GM21367 (cell line): ENCODE measurements at regions not wholly inside any gene's neighbourhood (a gene's known extent, or its start where the extent isn't known, plus 50 kb on each side); places are given as distances from the start of the nearest gene placed in this dataset.
"Not testable (repeated sequence)": the region's sequence is repeated elsewhere in the genome, so short reads cannot be mapped to it uniquely, and the experiment has no call there.

Experiments
- ATAC-seq: cut with Tn5 transposase; IDR thresholded peaks from one replicate; pipeline ENCODE4 v1.9.1; 2021; ENCODE audit not compliant: unreplicated experiment

GRCh38 chr9:105972466-105973204 lies 278.3 kb downstream of the TMEM38B start:
- no peak for ATAC-seq

GRCh38 chr9:105973951-105974351 lies 279.6 kb downstream of the TMEM38B start:
- no peak for ATAC-seq

- ATAC-seq: no peak
These were observed 281.7 kb downstream of the TMEM38B start for GRCh38 chr9:105975886-105976645.

- no peak for ATAC-seq
These were observed 284.0 kb downstream of the TMEM38B start for GRCh38 chr9:105978336-105978735.

- no peak for ATAC-seq
These were observed 284.5 kb downstream of the TMEM38B start for GRCh38 chr9:105978826-105979225.

- no peak for ATAC-seq
These were observed 284.9 kb downstream of the TMEM38B start for GRCh38 chr9:105979290-105979689.

- no peak for ATAC-seq
These were observed 290.4 kb downstream of the TMEM38B start for GRCh38 chr9:105984714-105985113.

- no peak for ATAC-seq
These were observed 298.9 kb downstream of the TMEM38B start for GRCh38 chr9:105993116-105993854.

- ATAC-seq: no peak
These were observed 299.8 kb downstream of the TMEM38B start for GRCh38 chr9:105993921-105994715.

- no peak for ATAC-seq
These were observed 300.6 kb downstream of the TMEM38B start for GRCh38 chr9:105994970-105995369.

- no peak for ATAC-seq
These were observed 322.9 kb downstream of the TMEM38B start for GRCh38 chr9:106017198-106017740.

GRCh38 chr9:106019039-106019680 lies 324.8 kb downstream of the TMEM38B start:
- ATAC-seq: no peak

- ATAC-seq: no peak
These were observed 325.4 kb downstream of the TMEM38B start for GRCh38 chr9:106019702-106020101.

- ATAC-seq: no peak
These were observed 325.8 kb downstream of the TMEM38B start for GRCh38 chr9:106020186-106020585.

- ATAC-seq: no peak
These were observed 329.1 kb downstream of the TMEM38B start for GRCh38 chr9:106023455-106023854.

- no peak for ATAC-seq
These were observed 331.1 kb downstream of the TMEM38B start for GRCh38 chr9:106025453-106025852.

GRCh38 chr9:106030146-106030545 lies 335.8 kb downstream of the TMEM38B start:
- not testable (repeated sequence) for ATAC-seq

GRCh38 chr9:106032978-106033377 lies 338.6 kb downstream of the TMEM38B start:
- ATAC-seq: no peak

- ATAC-seq: no peak
These were observed 341.5 kb downstream of the TMEM38B start for GRCh38 chr9:106035806-106036205.
